ENCODE measurements at regions not wholly inside any gene's neighbourhood (a gene's known extent, or its start where the extent isn't known, plus 50 kb on each side); places are given as distances from the start of the nearest gene placed in this dataset.
"Not testable (repeated sequence)": the region's sequence is repeated elsewhere in the genome, so short reads cannot be mapped to it uniquely, and the experiment has no call there.

GRCh38 chr12:46982629-46983392 is 96.6 kb upstream of the PCED1B start:
- ATAC-seq (no peak), DNase-seq (no peak)
- H3K4me3 ChIP-seq, result no peak overlapping the region
- H3K9me3 ChIP-seq, result no peaks in the 10 kb centered on the region
- no peaks in the 10 kb centered on the region for H3K36me3 ChIP-seq
- no peak for TF ChIP-seq CTCF (IDR thresholded peaks at IDR 0.05)
- H3K27me3 ChIP-seq, result peaks cover 0 to 6% of the 10 kb centered on the region in 2 donors
- intact Hi-C loops (cut with DNase I), result no loop called here
- no peaks in the 10 kb centered on the region for H3K4me1 ChIP-seq
- no peak overlapping the region for H3K27ac ChIP-seq

GRCh38 chr12:46983393-46983793 is 96.0 kb upstream of the PCED1B start:
- no peak overlapping the region for H3K4me3 ChIP-seq
- H3K9me3 ChIP-seq, result peaks cover 0 to 3% of the 10 kb centered on the region in 2 donors
- ATAC-seq, result no peak
- H3K27ac ChIP-seq, result no peak overlapping the region
- intact Hi-C loops (cut with DNase I), result no loop called here
- H3K36me3 ChIP-seq, result no peaks in the 10 kb centered on the region
- H3K27me3 ChIP-seq, result peaks cover 0 to 6% of the 10 kb centered on the region in 2 donors
- no peak for DNase-seq
- TF ChIP-seq CTCF (IDR thresholded peaks at IDR 0.05), result no peak
- H3K4me1 ChIP-seq, result no peaks in the 10 kb centered on the region

- no peak overlapping the region for H3K4me3 ChIP-seq
- ATAC-seq (peak; percentile 85), DNase-seq (peak in 1 of 4 donors; percentile 19)
- no peaks in the 10 kb centered on the region for H3K4me1 ChIP-seq
- no peak overlapping the region for H3K27ac ChIP-seq
- intact Hi-C loops (cut with DNase I), result no loop called here
- H3K27me3 ChIP-seq, result peaks cover 0 to 6% of the 10 kb centered on the region in 2 donors
- TF ChIP-seq CTCF (IDR thresholded peaks at IDR 0.05), result peak; percentile 37 to 60
- H3K36me3 ChIP-seq, result no peaks in the 10 kb centered on the region
- H3K9me3 ChIP-seq, result peaks cover 0 to 3% of the 10 kb centered on the region in 2 donors
Measured at GRCh38 chr12:46983959-46984841, 95.2 kb upstream of the PCED1B start.

- no peaks in the 10 kb centered on the region for H3K4me1 ChIP-seq
- peaks cover 0 to 11% of the 10 kb centered on the region in 2 donors for H3K9me3 ChIP-seq
- H3K4me3 ChIP-seq, result no peak overlapping the region
- TF ChIP-seq CTCF (IDR thresholded peaks at IDR 0.05), result no peak
- DNase-seq (no peak), ATAC-seq (no peak)
- intact Hi-C loops (cut with DNase I), result no loop called here
- H3K27ac ChIP-seq, result no peak overlapping the region
- H3K27me3 ChIP-seq, result peaks cover 0 to 6% of the 10 kb centered on the region in 2 donors
- no peaks in the 10 kb centered on the region for H3K36me3 ChIP-seq
Measured at GRCh38 chr12:46985816-46986215, 93.6 kb upstream of the PCED1B start.

GRCh38 chr12:46988122-46988521 is 91.3 kb upstream of the PCED1B start:
- intact Hi-C loops (cut with DNase I); DNase-seq; ATAC-seq; H3K4me1 ChIP-seq; H3K27me3 ChIP-seq; H3K27ac ChIP-seq; H3K36me3 ChIP-seq; H3K4me3 ChIP-seq: not testable (repeated sequence)
- H3K9me3 ChIP-seq, result peaks cover 0 to 27% of the 10 kb centered on the region in 2 donors

Data from left lung (tissue), 4 donors.